GM12878 (cell line): ENCODE measurements at regions not wholly inside any gene's neighbourhood (a gene's known extent, or its start where the extent isn't known, plus 50 kb on each side); places are given as distances from the start of the nearest gene placed in this dataset.

Experiments used
- ATAC-seq: fragments of 200-7000 bp; cut with Tn5 transposase; 3 replicates; pipeline ENCODE4 v1.9.1; 2020; ENCODE audit warnings: mild to moderate bottlenecking, moderate library complexity
- BruUV-seq: library from RNA; stranded (reverse); fragments of 400-500 nt; replicated peaks from 2 replicates; lab custom pipeline; 2021; lab: Mats Ljungman, UMichigan
- CTCF ChIA-PET: fragments of 300-600 bp; sonication (Branson Sonifier 250); formaldehyde crosslinking; extraction: SDS; loops from one replicate; lab custom pipeline; 2021; ENCODE audit warnings: inconsistent platforms; lab: Yijun Ruan, JAX
- POLR2A ChIA-PET: fragments of 350-600 bp; formaldehyde crosslinking; extraction: SDS; loops from one replicate; lab custom pipeline; 2021; ENCODE audit warnings: inconsistent platforms; lab: Charles Lee
- RAD21 ChIA-PET: fragments of 300-600 bp; sonication (Branson Sonifier 250); formaldehyde crosslinking; loops from one replicate; lab custom pipeline; 2023; ENCODE audit warnings: antibody characterized with exemption; ENCODE audit not compliant: unreplicated experiment; lab: Charles Lee
- SMC1A ChIA-PET: fragments of 300-600 bp; sonication (Branson Sonifier 250); formaldehyde crosslinking; loops from one replicate; lab custom pipeline; 2023; ENCODE audit not compliant: unreplicated experiment, uncharacterized antibody; lab: Charles Lee
- DNase-seq: peaks from one replicate; pipeline ENCODE4 v3.0.0-alpha.2; 2011; ENCODE audit warnings: low read depth, low spot score
- FAIRE-seq: peaks from 3 replicates; lab custom pipeline; 2011; peaks lifted over from hg19 to GRCh38; lab: Jason Lieb, UNC
- H2AFZ ChIP-seq: 2 replicates; pipeline ENCODE4 v1.6.0; 2011; ENCODE audit warnings: low read depth, low read length, control low read depth; ENCODE audit not compliant: control insufficient read depth
- H3K27ac ChIP-seq: 2 replicates; pipeline ENCODE4 v1.5.1; 2011; ENCODE audit warnings: control low read depth; ENCODE audit not compliant: control insufficient read depth, insufficient read depth
- H3K27me3 ChIP-seq, 2 experiments: replicated peaks in 1 of 2; 2 replicates each; pipeline versions ENCODE4 v1.6.0 to v1.6.1; 2011; ENCODE audit warnings: low read length in 1 of 2; ENCODE audit not compliant: control insufficient read depth in 2 of 2, insufficient read depth in 2 of 2
- H3K36me3 ChIP-seq, 2 experiments: 2 replicates each; pipeline ENCODE4 v1.5.1; 2011; ENCODE audit warnings: low read length in 1 of 2; ENCODE audit not compliant: control insufficient read depth in 2 of 2, insufficient read depth in 2 of 2
- H3K4me1 ChIP-seq: 2 replicates; pipeline ENCODE4 v1.6.1; 2011; ENCODE audit warnings: mild to moderate bottlenecking, low read length, moderate library complexity, mixed read lengths; ENCODE audit not compliant: control insufficient read depth, insufficient read depth
- H3K4me2 ChIP-seq: 2 replicates; pipeline ENCODE4 v1.6.0; 2011; ENCODE audit warnings: control low read depth; ENCODE audit not compliant: control insufficient read depth, insufficient read depth
- H3K4me3 ChIP-seq: fragments of 200-600 bp; sonication (generic); 2 replicates; pipeline ENCODE4 v1.5.1; 2016
- H3K79me2 ChIP-seq: 2 replicates; pipeline ENCODE4 v1.6.0; 2011; ENCODE audit warnings: low read length; ENCODE audit not compliant: control insufficient read depth, insufficient read depth
- H3K9ac ChIP-seq: 2 replicates; pipeline ENCODE4 v1.8.0; 2011; ENCODE audit warnings: low read length, control low read depth, mixed read lengths; ENCODE audit not compliant: control insufficient read depth, insufficient read depth
- H3K9me3 ChIP-seq: replicated peaks from 3 replicates; pipeline ENCODE4 v1.5.1; 2011; ENCODE audit warnings: mild to moderate bottlenecking, low read length; ENCODE audit not compliant: control insufficient read depth, insufficient read depth
- H4K20me1 ChIP-seq: 2 replicates; pipeline ENCODE4 v1.6.0; 2011; ENCODE audit not compliant: control insufficient read depth, insufficient read depth
- ATF2 ChIP-seq: IDR thresholded peaks from 2 replicates; pipeline ENCODE4 v1.6.1; 2012; ENCODE audit warnings: low read length, inconsistent platforms
- BCLAF1 ChIP-seq: fragments of 450-650 bp; IDR thresholded peaks from 2 replicates; pipeline ENCODE4 v1.6.1; 2017; ENCODE audit warnings: antibody characterized with exemption, mild to moderate bottlenecking, moderate library complexity
- CREB1 ChIP-seq: IDR thresholded peaks from 2 replicates; pipeline ENCODE4 v1.6.1; 2012; ENCODE audit warnings: low read depth, mild to moderate bottlenecking, inconsistent platforms
- FOS ChIP-seq: IDR thresholded peaks from 3 replicates; pipeline ENCODE4 v1.6.1; 2011; ENCODE audit warnings: borderline replicate concordance; ENCODE audit not compliant: insufficient read length; ENCODE audit errors: extremely low read depth
- IKZF1 ChIP-seq: fragments of 450-650 bp; conservative IDR thresholded peaks from 2 replicates; pipeline ENCODE4 v1.6.1; 2017; ENCODE audit warnings: antibody characterized with exemption, mild to moderate bottlenecking
- IRF5 ChIP-seq: fragments of 450-650 bp; IDR thresholded peaks from 2 replicates; pipeline ENCODE4 v1.6.1; 2017; ENCODE audit warnings: borderline replicate concordance
- JUNB ChIP-seq: IDR thresholded peaks from 2 replicates; pipeline ENCODE4 v1.6.1; 2016; ENCODE audit warnings: antibody characterized with exemption, mild to moderate bottlenecking
- NBN ChIP-seq: fragments of 450-650 bp; IDR thresholded peaks from 2 replicates; pipeline ENCODE4 v1.6.1; 2016
- POLR2A ChIP-seq: IDR thresholded peaks from 2 replicates; pipeline ENCODE4 v1.6.1; 2011; ENCODE audit warnings: low read depth, mild to moderate bottlenecking, low read length
- SMAD5 ChIP-seq: IDR thresholded peaks from 2 replicates; pipeline ENCODE4 v1.6.1; 2016; ENCODE audit warnings: antibody characterized with exemption, low read depth
- SREBF1 ChIP-seq: IDR thresholded peaks from 2 replicates; pipeline ENCODE4 v1.6.1; 2012; ENCODE audit warnings: mild to moderate bottlenecking, low read length
- TCF12 ChIP-seq: IDR thresholded peaks from 2 replicates; pipeline ENCODE4 v1.6.1; 2011; ENCODE audit warnings: low read depth, mild to moderate bottlenecking, low read length
- ZBTB40 ChIP-seq: fragments of 450-650 bp; IDR thresholded peaks from 2 replicates; pipeline ENCODE4 v1.6.1; 2016; ENCODE audit warnings: mild to moderate bottlenecking, moderate library complexity, borderline replicate concordance
- ZNF24 ChIP-seq: fragments of 450-650 bp; IDR thresholded peaks from 2 replicates; pipeline ENCODE4 v1.6.1; 2017; ENCODE audit warnings: antibody characterized with exemption, mild to moderate bottlenecking
- ZSCAN29 ChIP-seq: fragments of 450-650 bp; IDR thresholded peaks from 2 replicates; pipeline ENCODE4 v1.6.1; 2017; ENCODE audit warnings: mild to moderate bottlenecking, moderate library complexity
- WGBS: methylation state at CpG from one replicate; pipeline ENCODE4 v1.1.6; 2016; ENCODE audit warnings: low lambda C conversion rate; ENCODE audit not compliant: insufficient replicate concordance, insufficient coverage; ENCODE audit errors: missing lambda C conversion rate; 5-methylcytosine and 5-hydroxymethylcytosine counted together
- in situ Hi-C: fragments of 300-500 bp; cut with MboI; formaldehyde crosslinking; loops from 9 replicates; pipeline ENCODE4 v1.14.3; 2018; ENCODE audit warnings: mixed read lengths
- intact Hi-C: fragments of 100-400 bp; cut with micrococcal nuclease; formaldehyde crosslinking; loops from one replicate; pipeline ENCODE4 v1.14.2; 2022; ENCODE audit not compliant: unreplicated experiment

- Histone ChIP-seq H3K4me2 (no peak overlapping the region), H4K20me1 (no peaks in the 10 kb centered on the region), H3K27ac (no peak overlapping the region), H3K9me3 (no peaks in the 10 kb centered on the region), H3K4me3 (no peak overlapping the region), H3K4me1 (no peaks in the 10 kb centered on the region), H3K36me3 (no peaks in the 10 kb centered on the region), H3K9ac (no peak overlapping the region), H3K79me2 (no peaks in the 10 kb centered on the region), H2AFZ (no peak overlapping the region), H3K27me3 (no peaks in the 10 kb centered on the region)
- SMC1A ChIA-PET: no interaction called here
- no peak for DNase-seq
- TF ChIP-seq FOS (no peak), SMAD5 (no peak), IKZF1 (no peak), ZNF24 (no peak), CREB1 (no peak), SREBF1 (no peak), IRF5 (no peak), ATF2 (no peak), NBN (no peak), BCLAF1 (no peak), ZBTB40 (no peak), ZSCAN29 (no peak), JUNB (no peak), POLR2A (no peak), TCF12 (no peak)
- CTCF ChIA-PET: no interaction called here
- POLR2A ChIA-PET: no interaction called here
- intact Hi-C loops (no loop called here), in situ Hi-C loops (no loop called here)
- no TSS peak for BruUV-seq
- no peak for FAIRE-seq
- 70% methylated on average over 3 of the region's 3 CpGs for WGBS
- ATAC-seq: no peak
- RAD21 ChIA-PET: no interaction called here
Measured at GRCh38 chr3:67983166-67983565, 328.8 kb upstream of the SUCLG2 start.
